NOMO-1 treated with dmso at 0.1 percent for 144 hours (cell line): ENCODE measurements at regions not wholly inside any gene's neighbourhood (a gene's known extent, or its start where the extent isn't known, plus 50 kb on each side); places are given as distances from the start of the nearest gene placed in this dataset.

ENCODE experiments used
- DNase-seq: peaks from one replicate; lab custom pipeline; 2025; ENCODE audit not compliant: unreplicated experiment; lab: John Stamatoyannopoulos, UW

DNA sequence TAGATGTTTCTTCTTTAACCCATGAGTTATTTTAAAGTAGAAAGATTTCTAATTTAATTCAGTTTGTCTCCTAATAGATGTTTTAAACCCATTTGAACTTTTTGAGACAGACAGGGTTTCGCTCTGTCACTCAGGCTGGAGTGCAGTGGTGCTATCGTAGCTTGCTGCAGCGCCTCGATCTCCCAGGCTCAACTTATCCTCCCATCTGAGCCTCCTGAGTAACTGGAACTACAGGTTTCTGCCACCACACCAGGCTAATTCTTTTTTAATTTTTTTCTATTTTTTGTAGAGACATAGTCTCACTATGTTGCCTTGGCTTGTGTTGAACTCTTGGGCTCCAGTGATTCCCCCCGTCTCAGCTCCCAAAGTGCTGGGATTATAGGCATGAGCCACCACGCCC is 53.0 kb upstream of the RAB18 start:
- DNase-seq = no peak

DNA sequence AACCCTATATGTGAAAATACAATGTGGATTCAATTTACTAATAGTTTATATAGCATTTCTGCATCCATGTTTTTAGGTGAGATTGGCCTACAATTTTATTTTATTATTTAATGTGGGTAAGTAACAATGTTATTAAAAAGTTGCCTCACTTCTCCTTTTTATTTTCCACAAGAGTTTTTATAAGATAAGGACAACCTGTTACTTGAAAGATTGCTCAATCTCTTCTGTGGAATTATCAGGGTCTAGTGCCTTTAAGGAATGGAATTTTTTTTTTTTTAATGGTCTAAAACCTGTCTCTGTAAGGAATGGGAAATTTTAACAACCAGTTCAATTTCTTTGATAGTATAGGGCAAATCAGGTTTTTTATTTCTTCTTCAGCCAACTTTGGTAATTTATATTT is 53.9 kb upstream of the RAB18 start:
- DNase-seq = no peak

DNA sequence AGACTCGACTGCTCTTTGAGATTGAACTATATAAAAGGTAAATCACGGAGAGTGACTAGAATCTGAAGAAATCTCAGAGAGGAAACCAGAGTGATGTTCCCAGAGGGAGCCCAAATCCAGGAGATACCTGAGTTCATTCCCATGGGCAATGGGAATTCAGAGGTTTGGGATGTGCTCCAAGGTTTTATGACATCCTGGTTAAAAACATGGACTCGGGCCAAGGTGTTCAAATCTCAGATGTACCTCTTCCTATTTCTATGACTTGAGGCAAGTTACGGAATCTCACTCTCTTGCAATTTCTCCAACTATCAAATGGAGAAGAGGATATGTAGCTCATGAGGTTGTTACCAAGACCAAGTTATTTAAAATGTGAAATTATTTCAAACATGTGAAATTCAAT is 54.5 kb upstream of the RAB18 start:
- no peak for DNase-seq

DNA sequence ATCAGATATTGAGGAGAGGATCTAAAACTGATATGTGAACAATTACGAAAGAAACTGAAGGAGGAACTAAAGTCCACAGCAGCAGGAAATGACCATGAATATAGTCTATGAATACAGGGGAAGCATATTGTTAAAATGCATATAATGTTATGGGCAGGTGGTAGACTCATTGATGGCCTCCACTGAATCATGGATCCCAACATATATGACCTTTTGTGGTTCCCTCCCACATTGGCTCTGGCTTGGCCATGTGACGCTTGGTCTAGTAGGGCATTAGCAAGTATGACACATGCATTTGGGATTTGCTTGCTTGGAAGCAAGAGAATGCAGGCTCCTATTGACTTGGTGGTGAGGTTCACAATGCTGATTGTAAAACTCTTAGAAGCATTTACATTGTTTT is 55.2 kb upstream of the RAB18 start:
- DNase-seq = peak; percentile 42

DNA sequence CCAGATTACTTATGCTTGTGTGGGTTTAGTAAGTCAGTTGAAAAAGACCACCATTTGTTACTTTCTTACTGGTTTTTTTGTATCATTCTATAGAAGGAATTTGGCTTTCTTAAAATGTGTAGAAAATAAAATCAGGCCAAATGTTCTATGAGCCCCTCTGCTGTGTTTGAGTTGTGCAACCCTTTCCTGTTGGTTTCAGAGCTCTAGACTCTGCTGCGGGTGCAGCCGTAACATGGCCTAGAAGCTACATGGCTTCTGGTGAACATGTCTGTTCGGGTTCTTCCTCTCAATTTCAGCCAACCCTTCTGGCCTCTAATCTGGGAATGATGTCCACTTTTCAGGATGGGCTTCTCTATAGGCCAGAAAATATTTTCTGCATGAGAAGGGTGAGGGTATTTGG is 56.6 kb upstream of the RAB18 start:
- no peak for DNase-seq

DNA sequence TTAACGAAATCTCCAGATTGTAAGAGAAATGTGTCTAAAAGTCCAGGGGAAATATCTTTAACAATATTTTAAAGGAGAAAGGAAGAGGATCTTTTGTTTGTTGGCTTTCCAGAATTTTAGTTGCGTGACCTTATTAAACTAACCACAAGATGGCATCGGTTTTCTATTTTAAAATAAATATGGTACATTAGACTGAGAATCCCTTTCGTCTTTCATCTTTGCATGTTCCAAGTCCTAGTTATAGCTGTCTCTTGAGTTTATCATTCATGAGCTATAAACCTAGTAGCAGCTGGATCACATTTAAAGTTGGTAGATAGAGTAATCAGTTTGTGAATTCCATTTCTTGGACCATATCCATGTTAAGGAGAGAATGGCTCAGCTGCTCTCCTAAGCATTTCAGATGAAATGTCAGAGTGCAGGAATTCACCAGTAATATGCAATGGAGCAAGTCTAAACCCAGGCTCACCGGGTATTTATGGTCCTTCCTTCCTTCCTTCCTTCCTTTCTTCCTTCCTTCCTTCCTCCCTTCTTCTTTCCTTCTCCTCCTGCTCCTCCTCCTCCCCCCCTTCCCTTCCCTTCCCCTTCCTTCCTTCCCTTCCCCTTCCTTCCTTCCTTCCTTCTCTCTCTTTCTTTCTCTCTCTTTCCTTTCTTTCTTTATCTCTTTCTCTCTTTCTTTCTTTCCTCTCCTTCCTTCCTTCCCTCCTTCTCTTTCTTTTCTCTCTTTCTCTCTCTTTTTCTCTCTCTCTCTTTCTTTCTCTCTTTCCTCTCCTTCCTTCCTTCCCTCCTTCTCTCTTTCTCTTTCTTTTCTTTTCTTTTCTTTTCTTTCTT is 57.8 kb upstream of the RAB18 start:
- no peak for DNase-seq

DNA sequence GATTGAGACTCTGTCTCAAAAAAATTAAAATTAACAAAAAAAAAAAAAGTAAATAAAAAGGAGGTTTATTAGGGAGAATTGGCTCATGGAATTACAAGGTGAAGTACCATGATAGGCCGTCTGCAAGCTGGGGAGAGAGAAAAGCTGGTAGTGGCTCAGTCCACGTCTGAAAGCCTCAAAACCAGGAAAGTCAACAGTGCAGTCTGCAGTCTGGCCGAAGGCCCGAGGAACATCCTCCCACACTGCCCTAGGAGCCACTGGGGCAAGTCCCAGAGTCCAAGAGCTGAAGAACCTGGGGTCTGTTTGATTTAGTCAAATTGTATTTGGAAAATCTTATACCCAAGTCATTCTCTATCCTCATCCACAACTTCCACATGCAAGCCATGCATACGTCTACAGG is 59.0 kb upstream of the RAB18 start:
- no peak for DNase-seq

DNA sequence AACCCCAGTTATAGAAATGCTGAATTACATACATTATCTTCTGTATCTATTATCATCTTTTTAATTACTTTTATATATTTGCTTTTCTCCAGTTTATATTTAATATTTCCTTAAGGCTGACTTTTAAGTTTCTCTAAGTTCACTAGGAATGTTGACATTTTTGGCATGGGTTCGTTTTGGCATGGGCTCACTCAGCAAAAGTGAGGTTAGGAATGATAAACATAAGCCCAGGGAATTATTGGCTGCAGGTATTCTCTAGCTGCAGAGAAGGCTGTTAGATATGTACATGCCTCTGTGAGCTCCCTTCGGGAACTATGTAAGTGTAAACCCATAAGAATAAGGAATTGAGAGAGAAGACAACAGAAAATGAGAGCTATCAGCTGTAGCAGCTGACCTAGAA is 63.6 kb upstream of the RAB18 start:
- no peak for DNase-seq

DNA sequence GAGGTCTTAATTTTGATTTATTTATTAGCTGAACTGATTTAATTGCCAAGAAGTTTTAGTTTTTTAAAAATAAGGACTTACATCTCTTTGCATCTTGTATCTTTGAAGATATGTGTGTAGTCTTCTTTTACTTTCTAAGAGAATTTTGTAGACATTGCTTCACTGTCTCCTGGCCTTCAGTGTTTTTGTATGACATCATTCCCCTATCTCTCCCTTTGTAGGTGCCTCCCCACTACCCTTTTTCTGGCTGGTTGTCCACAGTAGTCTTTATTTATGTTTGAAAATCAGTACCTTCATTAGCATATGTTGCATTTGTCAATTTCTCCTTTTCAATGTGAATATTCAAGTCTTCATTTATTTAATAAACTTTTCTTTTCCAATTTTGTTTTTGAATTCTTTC is 64.1 kb upstream of the RAB18 start:
- DNase-seq = no peak

DNA sequence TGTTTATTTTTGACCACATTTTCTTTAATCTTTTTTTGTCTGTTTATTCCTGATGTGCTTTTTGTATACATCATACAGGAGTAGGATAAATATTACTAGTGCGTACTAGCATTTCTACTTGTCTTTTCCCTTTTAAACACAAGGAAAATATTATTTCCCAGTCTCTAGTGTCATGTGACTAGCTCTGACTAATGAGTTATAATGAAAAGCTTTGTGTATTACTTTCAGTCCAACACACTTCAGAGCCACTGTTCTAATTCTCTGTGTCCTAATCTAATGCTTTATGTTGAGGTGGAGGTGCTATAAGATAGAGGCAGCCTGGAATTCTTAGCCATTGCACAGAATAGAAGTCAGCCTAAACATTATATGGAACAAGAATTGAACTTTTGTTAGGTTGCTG is 65.0 kb upstream of the RAB18 start:
- no peak for DNase-seq

DNA sequence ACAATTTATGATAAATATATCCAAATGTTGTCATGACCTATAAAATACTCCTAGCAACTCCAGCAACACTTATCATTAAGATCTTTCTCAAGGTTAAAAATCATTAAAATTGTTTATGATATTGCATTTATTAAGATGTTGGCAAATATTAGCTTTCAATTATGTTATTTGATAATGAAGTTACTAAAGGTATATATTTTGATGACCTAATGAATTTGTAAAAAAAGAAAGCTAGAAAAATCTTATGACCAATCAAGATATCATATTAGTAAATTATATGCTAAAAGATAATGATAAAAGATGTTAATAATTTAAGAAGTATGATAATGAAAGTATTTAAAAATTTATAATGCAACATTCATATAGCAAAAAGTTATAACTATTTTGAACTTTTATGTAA is 66.3 kb upstream of the RAB18 start:
- no peak for DNase-seq

DNA sequence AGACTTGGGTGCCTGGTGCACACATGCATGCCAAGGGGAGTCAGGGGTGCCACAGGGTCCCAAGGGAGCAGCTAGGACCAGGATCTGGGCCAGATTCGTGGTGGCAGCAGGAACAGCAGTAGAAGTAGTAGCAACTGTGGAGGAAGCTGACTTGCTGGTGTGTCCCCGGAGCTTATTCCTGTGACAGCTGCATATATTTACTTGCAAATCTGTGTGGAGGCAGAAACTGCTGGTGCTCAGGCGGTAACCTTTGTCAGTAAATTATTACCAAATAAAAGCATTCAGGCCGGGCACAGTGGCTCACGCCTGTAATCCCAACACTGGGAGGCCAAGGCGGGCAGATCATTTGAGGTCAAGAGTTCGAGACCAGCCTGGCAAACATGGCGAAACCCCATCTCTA is 67.4 kb upstream of the RAB18 start:
- no peak for DNase-seq

DNA sequence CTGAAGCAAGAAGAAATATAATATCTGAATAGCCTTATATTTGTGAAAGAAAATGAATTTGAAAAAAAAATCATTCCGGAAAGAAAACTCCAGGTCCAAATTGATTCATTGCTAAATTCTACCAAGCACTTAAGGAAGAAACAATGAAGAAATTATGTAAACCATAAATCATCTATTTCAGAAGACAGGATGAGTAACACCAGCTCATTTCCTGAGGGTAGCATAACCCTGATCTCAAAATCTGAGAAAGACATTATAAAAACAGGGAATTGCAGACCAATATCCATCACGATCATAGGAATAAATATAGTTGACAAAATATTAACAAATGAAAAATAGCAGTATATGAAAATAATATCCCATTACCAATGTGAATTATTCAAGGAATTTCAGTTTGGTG is 70.1 kb upstream of the RAB18 start:
- DNase-seq = no peak

DNA sequence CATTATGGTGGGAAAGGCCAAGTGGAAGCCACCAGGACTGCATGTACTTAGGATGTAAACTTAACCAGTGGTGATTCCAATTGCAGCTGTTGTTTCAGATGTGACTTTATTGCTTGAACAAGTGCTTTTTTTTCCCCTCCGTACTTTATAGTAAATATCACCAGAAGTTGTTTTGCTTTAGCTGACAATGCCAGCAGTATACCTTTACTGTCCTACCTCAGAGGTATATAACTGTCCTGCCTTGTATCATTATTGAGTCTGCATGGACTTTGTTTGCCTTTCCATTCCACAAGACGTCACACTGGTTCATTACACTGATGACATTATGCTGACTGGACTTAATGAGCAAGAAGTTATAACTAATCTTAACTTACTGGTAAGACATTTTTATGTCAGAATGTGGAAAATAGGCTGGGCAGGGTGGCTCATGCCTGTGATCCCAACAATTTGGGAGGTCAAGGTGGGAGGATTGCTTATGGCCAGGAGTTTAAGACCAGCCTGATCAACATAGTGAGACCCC is 77.1 kb upstream of the RAB18 start:
- no peak for DNase-seq

DNA sequence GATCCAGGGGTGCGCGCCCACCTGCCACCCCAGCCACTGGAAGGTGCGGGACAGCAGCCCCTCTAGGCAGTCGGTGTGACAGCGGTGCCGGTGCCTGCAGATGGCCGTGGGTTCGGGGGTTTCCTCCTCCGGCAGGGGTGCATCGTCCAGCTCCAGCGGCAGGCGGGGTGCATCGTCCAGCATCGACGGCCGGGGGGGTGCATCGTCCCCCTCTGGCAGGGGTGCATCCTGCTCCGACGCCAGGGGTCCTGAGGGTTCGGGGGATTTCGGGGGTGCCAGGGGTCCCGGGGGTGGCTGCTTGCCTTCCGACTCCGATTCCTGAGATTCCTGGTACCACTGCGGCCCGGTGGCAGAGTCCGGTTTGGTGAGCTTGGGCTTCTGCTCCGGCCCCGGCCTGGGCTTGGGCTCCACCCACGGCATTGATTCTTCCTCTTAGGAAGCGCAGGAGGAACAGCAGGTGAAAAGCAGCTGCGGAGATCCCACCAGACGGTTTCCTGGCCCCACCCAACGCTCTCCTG is 90.2 kb upstream of the RAB18 start:
- no peak for DNase-seq

DNA sequence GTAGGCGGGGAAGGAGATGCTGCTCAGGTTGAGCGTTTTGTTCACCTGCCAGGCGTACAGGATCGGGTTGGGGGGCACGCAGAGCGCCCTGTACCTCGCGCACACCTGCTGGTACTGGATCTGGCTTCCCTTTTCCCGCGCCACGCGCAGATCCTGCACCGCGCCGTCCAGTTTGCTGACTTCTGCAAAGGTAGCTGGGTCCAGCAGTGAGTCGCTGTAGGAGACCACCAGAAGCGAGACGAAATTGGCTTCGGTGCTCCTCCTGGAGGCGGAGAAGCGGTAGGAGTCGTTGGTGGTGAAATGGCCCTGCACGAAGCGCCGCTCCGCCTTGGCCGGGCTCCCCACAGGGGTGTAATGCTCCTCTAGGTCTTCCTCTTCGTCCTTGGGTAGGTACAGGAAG is 90.7 kb upstream of the RAB18 start:
- no peak for DNase-seq

DNA sequence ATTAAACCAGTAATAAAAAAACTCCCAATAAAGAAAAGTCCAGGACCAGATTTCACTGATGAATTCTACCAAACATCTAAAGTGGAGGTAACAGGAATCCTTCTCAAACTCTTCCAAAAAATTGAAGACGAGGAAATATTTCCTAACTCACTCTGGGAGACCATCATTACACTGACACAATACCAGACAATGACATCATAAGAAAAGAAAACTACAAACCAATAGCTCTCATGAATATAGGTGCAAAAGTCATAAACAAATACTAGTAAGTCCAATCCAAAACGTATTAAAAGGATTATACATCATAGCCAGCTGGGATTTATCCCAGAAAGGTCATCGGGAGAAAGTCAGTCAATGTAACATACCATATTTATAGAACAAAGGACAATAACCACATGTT is 94.0 kb upstream of the RAB18 start:
- no peak for DNase-seq

DNA sequence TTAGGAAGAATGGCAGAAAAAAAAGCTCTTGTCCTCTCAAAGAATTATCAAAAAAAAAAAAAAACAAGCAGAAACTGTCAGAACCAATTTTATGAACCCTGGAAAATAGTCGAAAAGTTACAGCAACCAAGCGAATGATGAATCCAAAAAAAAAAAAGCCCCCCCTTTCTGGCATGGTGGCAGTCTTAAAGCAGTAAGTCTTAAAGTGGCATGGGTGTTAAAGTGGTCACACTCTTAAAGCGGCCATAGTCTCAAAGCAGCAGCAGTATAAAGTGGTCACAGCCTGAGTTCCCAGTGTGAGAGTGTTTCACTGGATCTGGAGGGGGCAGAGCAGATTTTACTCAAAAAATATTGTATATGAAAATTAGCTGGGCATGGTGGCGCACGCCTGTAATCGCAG is 96.8 kb upstream of the RAB18 start:
- no peak for DNase-seq

DNA sequence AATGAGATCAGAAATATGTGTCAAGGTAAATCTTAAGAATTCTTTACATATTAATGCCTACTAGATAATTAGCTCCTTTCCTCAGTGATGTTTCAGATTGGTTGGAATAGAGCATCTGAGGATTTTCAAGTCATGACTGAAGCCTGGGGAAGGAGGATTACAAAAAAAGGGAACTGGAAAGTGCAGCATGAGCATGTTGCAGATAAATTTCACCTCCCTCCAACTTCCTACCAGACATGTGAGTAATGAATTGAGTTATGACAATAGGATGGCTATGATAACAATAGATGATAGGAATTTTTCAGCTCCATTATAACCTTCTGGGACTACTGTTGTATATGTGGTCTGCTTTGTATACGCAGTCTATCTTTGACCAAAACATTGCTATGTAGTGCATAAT is 104.2 kb upstream of the RAB18 start:
- no peak for DNase-seq

DNA sequence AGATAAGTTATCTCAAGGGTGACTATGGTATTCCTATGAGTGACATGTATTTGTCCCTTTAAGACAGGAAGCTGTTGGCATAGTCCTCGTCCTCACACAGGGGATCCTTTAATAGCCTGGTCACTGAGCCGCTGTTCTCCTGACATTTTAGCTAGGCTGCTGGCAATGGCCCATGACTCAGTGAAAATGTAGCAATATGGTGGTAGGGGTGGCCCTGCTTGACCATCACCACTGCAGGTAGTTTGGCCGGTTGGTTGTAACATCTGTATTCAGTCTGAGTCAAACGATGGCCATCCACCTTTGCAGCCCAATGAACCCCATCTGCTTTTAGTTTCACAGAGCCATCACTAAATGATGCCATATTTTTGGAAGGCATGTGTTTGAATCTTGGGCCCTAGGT is 110.1 kb upstream of the RAB18 start:
- no peak for DNase-seq

DNA sequence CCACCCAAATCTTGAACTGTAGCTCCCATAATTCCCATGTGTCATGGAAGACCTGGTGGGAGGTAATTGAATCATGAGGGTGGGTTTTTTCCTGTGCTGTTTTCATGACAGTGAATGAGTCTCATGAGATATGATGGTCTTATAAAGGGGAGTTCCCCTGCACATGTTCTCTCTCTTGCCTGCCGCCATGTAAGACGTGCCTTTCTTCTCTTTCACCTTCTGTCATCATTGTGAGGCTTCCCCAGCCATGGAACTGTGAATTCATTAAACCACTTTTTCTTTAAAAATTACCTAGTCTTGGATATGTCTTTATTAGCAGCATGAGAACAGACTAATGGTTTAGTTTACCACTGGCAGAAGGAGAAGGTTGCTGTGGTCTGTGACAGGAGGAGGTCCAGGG is 111.5 kb upstream of the RAB18 start:
- DNase-seq = no peak

DNA sequence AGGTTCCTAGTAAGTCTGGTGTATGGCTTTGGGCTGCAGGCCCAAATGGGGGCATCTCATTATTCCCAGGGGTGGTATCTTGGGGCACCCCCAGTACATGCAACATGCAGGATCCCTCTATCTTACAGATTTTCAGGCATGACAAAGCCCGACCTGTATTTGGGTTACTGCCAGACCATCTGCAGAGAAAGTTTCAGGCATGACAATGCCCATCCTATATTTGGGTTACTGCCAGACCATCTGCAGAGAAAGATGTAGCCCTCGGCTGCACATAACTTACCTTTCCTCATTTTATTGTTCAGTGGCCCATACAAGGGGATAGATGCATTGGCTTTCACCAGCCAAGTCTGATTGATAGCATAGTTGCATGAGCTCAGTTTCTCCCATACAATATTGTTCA is 112.2 kb upstream of the RAB18 start:
- no peak for DNase-seq

DNA sequence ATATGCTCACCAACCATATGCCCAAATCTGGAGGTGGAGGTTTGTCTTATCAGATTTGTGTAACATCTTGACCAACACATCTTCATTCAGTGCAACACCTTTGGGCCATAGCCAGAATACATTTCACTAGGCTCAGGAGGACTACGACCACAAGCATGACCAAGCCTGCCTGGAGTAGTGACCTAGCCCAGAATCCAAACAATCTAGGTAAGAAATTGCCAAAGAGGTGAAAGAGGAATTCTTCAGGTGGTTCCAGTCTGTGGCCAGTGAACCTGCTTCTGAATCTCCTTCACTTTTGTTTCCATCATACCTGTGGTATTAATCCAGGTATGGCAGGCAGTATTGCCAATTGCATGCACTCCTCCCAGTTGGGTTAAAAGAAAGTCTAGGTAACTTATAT is 112.8 kb upstream of the RAB18 start:
- no peak for DNase-seq
